SK-N-MC (cell line): ENCODE measurements at regions not wholly inside any gene's neighbourhood (a gene's known extent, or its start where the extent isn't known, plus 50 kb on each side); places are given as distances from the start of the nearest gene placed in this dataset.

Experiments
- EZH2 ChIP-seq: fragments of 200-600 bp; sonication (generic); IDR thresholded peaks from one replicate; pipeline ENCODE4 v1.6.1; 2017; ENCODE audit warnings: antibody characterized with exemption
- FOXP2 ChIP-seq: optimal IDR thresholded peaks from 2 replicates; pipeline ENCODE3; 2011; ENCODE audit warnings: mild to moderate bottlenecking, moderate library complexity; ENCODE audit not compliant: insufficient read depth; ENCODE audit errors: extremely low read length, control extremely low read depth
- POLR2AphosphoS5 ChIP-seq: IDR thresholded peaks from 2 replicates; pipeline ENCODE4 v1.6.1; 2012; ENCODE audit warnings: mild to moderate bottlenecking, low read depth, low read length, borderline replicate concordance

DNA sequence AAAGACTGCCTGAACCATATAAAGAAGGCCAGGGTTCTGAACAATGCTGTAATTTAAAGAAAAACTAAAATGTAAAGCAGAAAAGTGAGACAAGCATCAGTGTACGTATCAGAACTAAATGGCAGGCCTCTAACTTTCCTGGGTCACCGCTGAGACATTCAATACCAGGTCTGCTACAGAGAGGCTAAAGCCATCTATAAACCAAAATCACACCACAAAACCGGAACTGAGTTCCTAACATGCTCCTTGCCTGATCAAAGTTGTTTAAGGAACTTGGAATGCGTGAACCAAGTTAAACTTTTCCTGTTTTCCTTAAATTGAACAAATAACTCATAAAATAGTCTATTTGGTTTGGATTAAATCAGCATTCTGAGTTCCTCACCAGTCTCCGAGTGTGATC is 55.3 kb upstream of the TECRL start:
- no peak for TF ChIP-seq POLR2AphosphoS5
- no peak for TF ChIP-seq EZH2
- TF ChIP-seq FOXP2 = no peak
